Epithelial cell of proximal tubule (primary cell): ENCODE measurements at regions not wholly inside any gene's neighbourhood (a gene's known extent, or its start where the extent isn't known, plus 50 kb on each side); places are given as distances from the start of the nearest gene placed in this dataset.

Experiments
- DNase-seq: peaks from one replicate; pipeline ENCODE4 v3.0.0-alpha.2; 2011; ENCODE audit warnings: low read depth
- H3K4me3 ChIP-seq: 2 replicates; pipeline ENCODE4 v1.5.1; 2011; ENCODE audit warnings: low read depth, mild to moderate bottlenecking, low read length
- TF ChIP-seq, protein P1 (sequence below): conservative IDR thresholded peaks from 2 replicates; pipeline ENCODE4 v1.5.1; 2012; ENCODE audit warnings: low read depth, mild to moderate bottlenecking, low read length

DNA sequence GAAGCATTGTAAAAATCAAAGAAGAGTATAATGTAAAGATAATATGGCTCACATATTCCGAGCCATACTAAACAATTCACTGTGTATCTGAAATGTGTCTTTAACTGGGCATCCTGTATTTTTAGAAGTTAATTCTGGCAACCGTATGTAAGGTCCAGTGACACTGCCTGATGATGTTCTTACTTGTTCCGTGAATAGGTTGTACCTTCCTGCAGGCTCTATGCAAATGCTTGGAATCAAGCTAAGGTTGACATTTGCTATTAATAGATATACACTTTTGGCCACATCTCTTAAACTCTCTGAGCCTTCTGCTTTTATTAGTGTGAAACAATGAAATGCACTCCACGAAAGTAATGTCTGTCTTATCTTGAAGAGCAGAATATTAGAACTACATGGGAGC lies 534.6 kb downstream of the CCDC85A start:
- no peak for DNase-seq

GRCh38 chr2:56729212-56729611 lies 545.4 kb downstream of the CCDC85A start:
- no peak for DNase-seq
- TF ChIP-seq, protein P1, sequence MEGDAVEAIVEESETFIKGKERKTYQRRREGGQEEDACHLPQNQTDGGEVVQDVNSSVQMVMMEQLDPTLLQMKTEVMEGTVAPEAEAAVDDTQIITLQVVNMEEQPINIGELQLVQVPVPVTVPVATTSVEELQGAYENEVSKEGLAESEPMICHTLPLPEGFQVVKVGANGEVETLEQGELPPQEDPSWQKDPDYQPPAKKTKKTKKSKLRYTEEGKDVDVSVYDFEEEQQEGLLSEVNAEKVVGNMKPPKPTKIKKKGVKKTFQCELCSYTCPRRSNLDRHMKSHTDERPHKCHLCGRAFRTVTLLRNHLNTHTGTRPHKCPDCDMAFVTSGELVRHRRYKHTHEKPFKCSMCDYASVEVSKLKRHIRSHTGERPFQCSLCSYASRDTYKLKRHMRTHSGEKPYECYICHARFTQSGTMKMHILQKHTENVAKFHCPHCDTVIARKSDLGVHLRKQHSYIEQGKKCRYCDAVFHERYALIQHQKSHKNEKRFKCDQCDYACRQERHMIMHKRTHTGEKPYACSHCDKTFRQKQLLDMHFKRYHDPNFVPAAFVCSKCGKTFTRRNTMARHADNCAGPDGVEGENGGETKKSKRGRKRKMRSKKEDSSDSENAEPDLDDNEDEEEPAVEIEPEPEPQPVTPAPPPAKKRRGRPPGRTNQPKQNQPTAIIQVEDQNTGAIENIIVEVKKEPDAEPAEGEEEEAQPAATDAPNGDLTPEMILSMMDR, result no peak

More for the DNA sequence above, 534.6 kb downstream of the CCDC85A start:
- no peak overlapping the region for H3K4me3 ChIP-seq
- TF ChIP-seq, protein P1, result no peak

DNA sequence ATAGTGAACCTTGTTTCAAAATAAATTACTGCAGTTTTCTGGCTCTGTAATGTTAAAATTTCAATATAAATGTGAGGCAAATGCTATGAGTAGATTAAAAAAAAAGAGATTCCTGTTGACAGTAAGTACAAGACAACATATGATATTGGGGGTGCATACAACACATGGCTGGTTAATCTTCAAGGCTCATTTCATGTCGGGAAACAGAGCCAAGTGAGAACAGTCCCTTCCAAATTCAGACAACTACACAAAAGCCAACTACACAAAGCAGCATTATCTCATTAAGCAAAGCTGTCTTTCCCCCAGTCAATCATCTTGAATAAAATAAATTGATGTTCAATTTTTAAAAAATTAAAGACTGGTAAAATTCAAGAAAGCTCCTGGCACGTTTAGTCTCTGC lies 549.2 kb downstream of the CCDC85A start:
- no peak for DNase-seq
- H3K4me3 ChIP-seq, result no peak overlapping the region
- TF ChIP-seq, protein P1, result no peak

More at GRCh38 chr2:56729212-56729611, 545.4 kb downstream of the CCDC85A start:
- no peak overlapping the region for H3K4me3 ChIP-seq

DNA sequence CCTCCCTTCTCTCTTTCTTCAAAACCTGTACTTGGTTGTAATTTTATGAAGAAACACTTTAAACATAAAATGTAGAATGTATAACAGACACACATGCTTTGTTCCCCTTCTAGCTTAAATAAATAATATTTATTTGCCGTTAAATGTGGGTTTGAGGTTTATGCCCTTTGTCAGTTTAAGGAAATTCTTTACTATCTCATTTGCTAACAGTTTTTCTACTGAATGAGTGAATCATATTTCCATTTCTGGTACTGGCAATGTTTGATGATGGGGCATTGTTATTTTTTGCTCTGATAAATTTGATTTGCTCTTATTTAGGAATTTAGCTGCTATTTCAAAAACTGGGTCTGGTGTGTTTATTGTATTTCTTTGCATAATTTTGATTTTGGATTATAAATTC lies 555.6 kb downstream of the CCDC85A start:
- TF ChIP-seq, protein P1, result no peak
- no peak overlapping the region for H3K4me3 ChIP-seq
- DNase-seq, result no peak

DNA sequence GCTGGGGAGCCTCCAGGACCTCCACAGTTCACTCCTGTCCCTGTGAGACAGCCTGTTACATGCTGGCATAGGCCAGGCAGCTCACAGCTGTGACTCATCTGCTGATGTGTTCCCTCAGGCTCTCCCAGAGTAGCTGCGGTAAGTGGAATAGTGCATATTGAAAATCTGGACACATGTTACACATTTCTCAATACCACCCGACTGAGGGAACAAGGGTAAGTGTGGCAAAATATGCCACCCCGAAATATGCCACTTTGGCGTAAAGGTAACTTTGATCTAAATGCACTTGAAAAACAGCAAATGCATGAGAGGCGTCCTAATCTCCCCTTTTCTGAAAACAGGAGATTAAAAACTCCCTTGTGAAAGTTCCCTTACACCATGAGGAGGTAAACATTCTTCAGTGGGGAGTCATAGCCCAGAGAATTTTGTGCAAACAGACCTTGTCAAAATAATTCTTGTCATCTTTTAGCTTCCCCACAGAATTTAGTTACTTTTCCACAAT lies 557.9 kb downstream of the CCDC85A start:
- no peak overlapping the region for H3K4me3 ChIP-seq
- peak; percentile 16 for DNase-seq
- TF ChIP-seq, protein P1, result no peak

DNA sequence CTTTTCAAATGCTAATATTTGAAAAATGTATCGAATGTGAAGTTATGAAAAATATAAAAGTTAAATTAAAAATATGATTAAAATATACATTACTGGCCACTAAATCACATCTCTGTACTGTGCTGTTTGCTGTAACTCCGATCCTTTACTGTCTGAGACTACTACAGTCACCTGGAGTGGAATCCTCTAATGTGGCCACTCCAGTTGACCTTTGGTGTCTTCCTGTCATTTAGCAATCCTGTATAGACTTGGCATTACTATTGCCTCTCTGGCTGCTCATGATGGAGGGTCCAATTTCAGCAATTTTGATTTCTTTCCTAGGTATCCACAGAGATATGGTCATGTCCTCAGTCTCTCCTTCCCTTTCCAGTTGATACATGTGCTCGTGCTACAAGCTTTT lies 560.0 kb downstream of the CCDC85A start:
- no peak for DNase-seq
- no peak overlapping the region for H3K4me3 ChIP-seq
- TF ChIP-seq, protein P1, result no peak

DNA sequence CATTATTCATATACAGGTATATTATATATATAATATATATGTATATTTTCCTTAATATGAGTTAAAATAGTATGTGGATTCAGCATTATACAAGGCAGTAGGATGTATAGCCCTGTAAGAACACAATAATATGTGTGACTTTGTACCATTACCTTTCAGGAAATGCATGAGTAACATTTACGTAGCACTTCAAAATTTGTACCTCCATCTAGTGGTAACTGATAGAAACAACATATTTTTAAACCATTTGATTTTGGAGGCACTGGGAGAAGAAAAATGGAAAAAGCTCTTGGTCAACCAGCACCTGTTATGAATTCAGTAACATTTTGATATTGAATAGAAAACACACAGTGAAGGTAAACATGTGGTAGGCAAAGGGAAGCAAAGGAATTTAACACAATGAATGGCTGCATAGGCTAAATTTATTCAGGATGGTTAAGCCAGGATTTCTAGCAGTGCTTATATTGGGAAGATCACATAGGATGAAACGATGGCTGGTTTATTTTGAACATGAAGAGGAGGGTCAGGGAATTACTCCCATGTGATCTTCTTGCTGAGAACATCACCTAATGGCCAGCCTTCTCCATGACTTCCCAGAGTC lies 565.5 kb downstream of the CCDC85A start:
- TF ChIP-seq, protein P1, result peak; percentile 55
- DNase-seq, result no peak
- H3K4me3 ChIP-seq, result no peak overlapping the region
